ENCODE measurements at regions not wholly inside any gene's neighbourhood (a gene's known extent, or its start where the extent isn't known, plus 50 kb on each side); places are given as distances from the start of the nearest gene placed in this dataset.

DNA sequence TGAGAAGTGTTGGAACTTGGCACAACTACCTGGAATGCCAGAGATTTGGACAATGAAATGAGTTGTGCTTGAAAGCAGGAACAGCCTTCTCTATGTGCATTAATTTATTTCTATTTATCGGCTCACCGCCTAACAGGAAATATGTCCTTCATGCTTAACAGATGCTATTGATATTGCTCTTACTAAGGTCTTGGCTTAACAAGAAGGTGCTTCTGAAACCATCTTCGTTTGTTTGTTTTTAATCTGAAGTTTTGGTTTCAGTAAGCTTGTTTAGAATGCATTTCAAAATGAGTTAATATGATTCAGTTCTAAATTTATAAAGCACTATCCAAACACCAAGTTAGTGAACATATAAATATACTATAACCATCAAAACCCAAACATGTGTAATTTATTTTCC lies 898.3 kb upstream of the B3GALT2 start:
- TF ChIP-seq, protein P1, sequence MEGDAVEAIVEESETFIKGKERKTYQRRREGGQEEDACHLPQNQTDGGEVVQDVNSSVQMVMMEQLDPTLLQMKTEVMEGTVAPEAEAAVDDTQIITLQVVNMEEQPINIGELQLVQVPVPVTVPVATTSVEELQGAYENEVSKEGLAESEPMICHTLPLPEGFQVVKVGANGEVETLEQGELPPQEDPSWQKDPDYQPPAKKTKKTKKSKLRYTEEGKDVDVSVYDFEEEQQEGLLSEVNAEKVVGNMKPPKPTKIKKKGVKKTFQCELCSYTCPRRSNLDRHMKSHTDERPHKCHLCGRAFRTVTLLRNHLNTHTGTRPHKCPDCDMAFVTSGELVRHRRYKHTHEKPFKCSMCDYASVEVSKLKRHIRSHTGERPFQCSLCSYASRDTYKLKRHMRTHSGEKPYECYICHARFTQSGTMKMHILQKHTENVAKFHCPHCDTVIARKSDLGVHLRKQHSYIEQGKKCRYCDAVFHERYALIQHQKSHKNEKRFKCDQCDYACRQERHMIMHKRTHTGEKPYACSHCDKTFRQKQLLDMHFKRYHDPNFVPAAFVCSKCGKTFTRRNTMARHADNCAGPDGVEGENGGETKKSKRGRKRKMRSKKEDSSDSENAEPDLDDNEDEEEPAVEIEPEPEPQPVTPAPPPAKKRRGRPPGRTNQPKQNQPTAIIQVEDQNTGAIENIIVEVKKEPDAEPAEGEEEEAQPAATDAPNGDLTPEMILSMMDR (IDR thresholded peaks at IDR 0.05; ENCODE audit: insufficient read depth, low read length), result no peak
- H3K4me3 ChIP-seq (ENCODE audit: low read depth, low read length), result no peak overlapping the region
- DNase-seq (ENCODE audit: low read depth), result no peak

DNA sequence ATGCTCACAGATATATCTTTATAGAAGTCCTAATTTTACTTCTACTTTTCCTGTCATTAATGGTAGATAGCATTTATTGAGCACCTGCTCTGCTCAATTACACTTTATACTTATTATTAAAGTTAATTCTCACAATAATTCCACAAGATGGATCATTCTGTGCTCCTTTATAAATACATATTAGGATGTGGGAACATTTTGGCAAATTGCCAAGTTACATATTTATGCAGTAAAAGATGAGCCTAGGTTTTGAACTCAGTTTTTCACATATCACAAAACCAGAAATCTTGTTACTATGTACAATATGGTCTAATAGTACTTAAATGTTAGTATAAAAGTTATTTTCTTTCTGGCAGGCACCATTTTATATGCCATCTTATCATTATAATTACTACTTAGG lies 895.0 kb upstream of the B3GALT2 start:
- DNase-seq (ENCODE audit: low read depth), result no peak
- no peak overlapping the region for H3K4me3 ChIP-seq (ENCODE audit: low read depth, low read length)
- TF ChIP-seq, protein P1 (IDR thresholded peaks at IDR 0.05; ENCODE audit: insufficient read depth, low read length), result no peak

DNA sequence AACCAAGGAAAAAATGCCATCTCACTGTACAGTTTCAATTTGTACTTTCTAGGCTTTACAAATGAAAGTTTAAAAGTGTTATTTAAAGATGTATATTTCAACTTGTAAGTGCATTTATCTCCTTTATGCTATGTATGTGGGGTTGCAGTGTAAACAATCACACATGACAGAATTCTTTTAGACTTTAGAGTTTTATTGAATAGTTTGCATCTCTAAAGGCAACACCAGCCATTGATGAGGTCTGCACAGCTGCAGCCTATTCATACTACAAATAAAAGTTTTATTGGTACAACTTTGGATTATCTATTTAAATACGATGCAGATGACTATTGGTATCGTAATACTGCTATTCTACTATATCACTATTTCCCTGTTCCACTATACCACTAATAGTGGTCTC lies 894.4 kb upstream of the B3GALT2 start:
- TF ChIP-seq, protein P1 (IDR thresholded peaks at IDR 0.05; ENCODE audit: insufficient read depth, low read length), result no peak
- no peak overlapping the region for H3K4me3 ChIP-seq (ENCODE audit: low read depth, low read length)
- DNase-seq (ENCODE audit: low read depth), result no peak

DNA sequence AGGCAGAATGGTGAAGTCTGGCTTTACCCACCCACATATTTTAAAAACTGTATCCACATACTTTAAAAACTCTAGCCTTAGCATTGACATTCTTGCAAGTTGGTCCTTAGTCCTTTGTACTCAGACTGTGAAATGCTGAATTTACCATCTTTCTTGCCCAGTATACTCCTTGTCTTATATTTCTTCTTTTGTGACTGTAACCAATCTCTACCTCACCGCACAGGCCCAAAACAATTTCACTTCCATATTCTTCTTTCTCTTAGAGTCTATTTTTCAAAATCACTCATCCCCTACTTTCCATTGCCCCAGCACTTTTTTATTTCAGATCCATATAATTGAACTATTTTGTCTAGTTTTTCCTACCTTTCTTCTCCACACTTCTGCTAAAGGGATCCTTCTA lies 892.4 kb upstream of the B3GALT2 start:
- DNase-seq (ENCODE audit: low read depth), result no peak
- TF ChIP-seq, protein P1 (IDR thresholded peaks at IDR 0.05; ENCODE audit: insufficient read depth, low read length), result no peak
- H3K4me3 ChIP-seq (ENCODE audit: low read depth, low read length), result no peak overlapping the region

DNA sequence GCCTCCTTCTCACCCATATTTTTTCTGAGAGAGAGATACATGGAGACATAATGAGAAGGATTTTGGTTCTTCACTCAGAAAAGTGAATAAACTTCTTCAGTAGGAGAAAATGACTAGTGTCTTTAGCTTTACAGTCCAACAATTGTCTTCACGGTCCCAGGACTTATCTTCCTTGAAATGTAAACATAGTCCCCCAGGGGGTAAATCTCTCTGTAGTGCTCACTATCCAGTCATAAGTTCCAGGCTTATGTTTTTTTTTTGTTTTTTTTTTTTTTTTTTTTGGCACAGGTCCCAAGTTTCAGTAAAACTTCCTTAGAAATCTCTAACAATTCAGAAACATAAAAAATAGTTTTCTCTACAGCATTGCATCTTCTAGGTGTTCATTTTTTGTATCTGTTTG lies 890.2 kb upstream of the B3GALT2 start:
- no peak overlapping the region for H3K4me3 ChIP-seq (ENCODE audit: low read depth, low read length)
- TF ChIP-seq, protein P1 (IDR thresholded peaks at IDR 0.05; ENCODE audit: insufficient read depth, low read length), result no peak
- DNase-seq (ENCODE audit: low read depth), result no peak

DNA sequence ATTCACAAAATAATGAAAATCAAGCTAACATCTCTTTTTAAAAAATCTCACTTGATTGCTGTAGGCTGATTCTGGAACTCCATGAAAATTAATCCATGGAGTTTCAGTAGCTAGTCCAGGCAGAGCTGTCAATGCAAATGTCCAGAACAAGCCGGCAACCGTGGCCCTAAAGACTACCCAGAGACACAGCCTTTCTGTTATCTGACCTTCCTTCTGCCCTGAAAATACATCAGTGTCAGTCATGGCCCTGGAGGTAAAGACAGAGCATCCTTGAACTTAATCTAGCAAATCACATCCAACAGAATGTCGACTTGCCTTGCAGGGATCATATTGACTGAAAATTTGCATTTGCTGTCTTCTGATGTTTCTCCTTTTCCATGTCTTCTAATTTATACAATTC lies 887.4 kb upstream of the B3GALT2 start:
- H3K4me3 ChIP-seq (ENCODE audit: low read depth, low read length), result no peak overlapping the region
- DNase-seq (ENCODE audit: low read depth), result no peak
- TF ChIP-seq, protein P1 (IDR thresholded peaks at IDR 0.05; ENCODE audit: insufficient read depth, low read length), result no peak

DNA sequence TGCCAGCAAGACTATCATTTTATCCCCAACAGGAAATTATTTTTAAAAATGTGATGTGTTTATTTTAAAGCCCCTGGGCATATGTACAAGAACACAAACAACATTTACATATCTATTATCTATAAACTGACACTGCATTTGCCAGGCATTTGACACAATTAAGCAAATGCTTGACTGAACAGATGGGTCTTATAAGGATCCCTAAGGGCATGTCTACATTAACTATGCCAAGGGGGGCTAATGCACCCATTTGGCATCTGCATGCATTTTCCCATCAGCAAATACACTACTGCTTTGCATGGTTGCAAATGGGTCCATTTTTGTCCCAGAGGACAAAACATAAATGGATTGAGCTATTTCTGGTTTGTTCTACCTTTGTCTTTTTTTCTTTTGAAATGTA lies 884.8 kb upstream of the B3GALT2 start:
- TF ChIP-seq, protein P1 (IDR thresholded peaks at IDR 0.05; ENCODE audit: insufficient read depth, low read length), result no peak
- H3K4me3 ChIP-seq (ENCODE audit: low read depth, low read length), result no peak overlapping the region
- DNase-seq (ENCODE audit: low read depth), result no peak
